Tibial nerve (tissue), 4 donors: ENCODE measurements at regions not wholly inside any gene's neighbourhood (a gene's known extent, or its start where the extent isn't known, plus 50 kb on each side); places are given as distances from the start of the nearest gene placed in this dataset.

Source experiments
- DNase-seq, 2 donors: peaks; one replicate each; pipeline ENCODE4 v3.0.0-alpha.2; 2019; ENCODE audit warnings: low spot score in 2 of 2
- H3K27ac ChIP-seq, 4 donors: fragments of 200-600 bp; sonication (generic) in 3 of 4; one replicate each; pipeline ENCODE4 v1.5.1; 2017 to 2019; ENCODE audit warnings: mild to moderate bottlenecking in 1 of 4
- H3K27me3 ChIP-seq, 2 donors: fragments of 200-600 bp; sonication (generic) in 1 of 2; one replicate each; pipeline versions ENCODE4 v1.5.1 to v1.6.0; 2017 to 2019
- H3K36me3 ChIP-seq, 3 donors: fragments of 200-600 bp; sonication (generic); one replicate each; pipeline ENCODE4 v1.5.1; 2018 to 2019
- H3K4me1 ChIP-seq, 4 donors: fragments of 200-600 bp; sonication (generic) in 3 of 4; one replicate each; pipeline ENCODE4 v1.5.1; 2017 to 2019
- H3K4me3 ChIP-seq, 4 donors: fragments of 200-600 bp; sonication (generic) in 3 of 4; one replicate each; pipeline ENCODE4 v1.5.1; 2017 to 2019; ENCODE audit warnings: mild to moderate bottlenecking in 1 of 4, moderate library complexity in 1 of 4
- H3K9me3 ChIP-seq, 4 donors: fragments of 200-600 bp; sonication (generic) in 3 of 4; one replicate each; pipeline ENCODE4 v1.5.1; 2017 to 2019
- EP300 ChIP-seq, 2 donors: sonication (generic); formaldehyde crosslinking; IDR thresholded peaks; one replicate each; pipeline ENCODE4 v1.6.1; 2017; ENCODE audit warnings: antibody characterized with exemption in 2 of 2, mild to moderate bottlenecking in 1 of 2
- POLR2A ChIP-seq, 2 donors: fragments of 450-650 bp; IDR thresholded peaks; one replicate each; pipeline ENCODE4 v1.6.1; 2017; ENCODE audit warnings: antibody characterized with exemption in 2 of 2, mild to moderate bottlenecking in 2 of 2, moderate library complexity in 2 of 2
- WGBS, 2 donors: methylation state at CpG; one replicate each; pipeline ENCODE4 v1.1.5; 2018; 5-methylcytosine and 5-hydroxymethylcytosine counted together
- TF ChIP-seq, protein P1 (sequence below), 5 experiments: fragments of 200-600 bp in 3 of 5; fragments of 450-650 bp in 2 of 5; sonication (generic) in 3 of 5; IDR thresholded peaks; one replicate each; pipeline ENCODE4 v1.5.1; 2016 to 2019; ENCODE audit warnings: antibody characterized with exemption in 5 of 5, mild to moderate bottlenecking in 3 of 5, moderate library complexity in 2 of 5

DNA sequence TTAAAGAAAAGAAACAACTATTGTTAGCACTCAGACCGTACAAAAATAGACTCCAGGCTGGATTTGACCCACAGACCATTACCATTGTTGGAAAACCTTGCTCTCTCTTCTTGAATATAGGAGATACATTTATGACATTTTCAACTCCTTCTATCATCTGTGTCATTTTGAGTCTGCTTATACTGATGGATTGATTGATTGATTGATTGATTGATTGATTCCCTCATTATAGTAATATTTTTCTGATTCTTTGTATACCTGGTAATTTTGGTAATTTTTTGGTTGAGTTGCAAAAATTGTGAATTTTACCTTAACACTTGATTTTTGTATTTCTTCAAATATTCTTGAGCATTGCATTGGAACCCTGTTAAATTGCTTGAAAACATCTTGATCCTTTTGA is 114.2 kb upstream of the KLHL29 start:
- Histone ChIP-seq H3K36me3 (no peaks in the 10 kb centered on the region), H3K27ac (no peak overlapping the region), H3K9me3 (no peaks in the 10 kb centered on the region), H3K4me1 (no peaks in the 10 kb centered on the region), H3K27me3 (no peaks in the 10 kb centered on the region), H3K4me3 (no peak overlapping the region)
- DNase-seq, result no peak
- WGBS, 2 donors, result 78 to 84% methylated on average over 1 of the region's 1 CpG
- TF ChIP-seq POLR2A (IDR thresholded peaks at IDR 0.05) (no peak), EP300 (IDR thresholded peaks at IDR 0.05) (no peak)
- TF ChIP-seq, protein P1, sequence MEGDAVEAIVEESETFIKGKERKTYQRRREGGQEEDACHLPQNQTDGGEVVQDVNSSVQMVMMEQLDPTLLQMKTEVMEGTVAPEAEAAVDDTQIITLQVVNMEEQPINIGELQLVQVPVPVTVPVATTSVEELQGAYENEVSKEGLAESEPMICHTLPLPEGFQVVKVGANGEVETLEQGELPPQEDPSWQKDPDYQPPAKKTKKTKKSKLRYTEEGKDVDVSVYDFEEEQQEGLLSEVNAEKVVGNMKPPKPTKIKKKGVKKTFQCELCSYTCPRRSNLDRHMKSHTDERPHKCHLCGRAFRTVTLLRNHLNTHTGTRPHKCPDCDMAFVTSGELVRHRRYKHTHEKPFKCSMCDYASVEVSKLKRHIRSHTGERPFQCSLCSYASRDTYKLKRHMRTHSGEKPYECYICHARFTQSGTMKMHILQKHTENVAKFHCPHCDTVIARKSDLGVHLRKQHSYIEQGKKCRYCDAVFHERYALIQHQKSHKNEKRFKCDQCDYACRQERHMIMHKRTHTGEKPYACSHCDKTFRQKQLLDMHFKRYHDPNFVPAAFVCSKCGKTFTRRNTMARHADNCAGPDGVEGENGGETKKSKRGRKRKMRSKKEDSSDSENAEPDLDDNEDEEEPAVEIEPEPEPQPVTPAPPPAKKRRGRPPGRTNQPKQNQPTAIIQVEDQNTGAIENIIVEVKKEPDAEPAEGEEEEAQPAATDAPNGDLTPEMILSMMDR (IDR thresholded peaks at IDR 0.05), result no peak

DNA sequence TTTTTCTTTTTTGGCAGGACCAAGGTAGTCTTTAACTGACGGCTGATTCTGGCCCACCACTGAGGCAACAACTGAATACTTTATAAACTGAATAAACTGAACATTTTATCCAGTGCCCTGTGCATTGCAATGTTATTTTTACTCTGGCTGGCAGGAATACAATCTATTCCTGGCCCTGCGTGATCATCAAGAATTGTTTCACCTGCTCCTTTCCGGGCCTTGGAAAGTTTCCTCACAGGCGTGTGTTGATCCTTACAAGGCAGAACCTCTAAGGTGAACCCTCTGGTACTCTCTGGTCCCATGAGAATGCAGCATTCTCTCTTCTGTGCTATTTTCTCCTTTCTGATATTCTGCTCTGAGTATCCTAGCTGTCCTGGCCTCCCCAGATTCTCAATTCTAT is 113.7 kb upstream of the KLHL29 start:
- H3K4me1 ChIP-seq, result no peaks in the 10 kb centered on the region
- DNase-seq, result no peak
- no peaks in the 10 kb centered on the region for H3K27me3 ChIP-seq
- WGBS, 2 donors, result 68 to 71% methylated on average over 4 of the region's 4 CpGs
- no peaks in the 10 kb centered on the region for H3K9me3 ChIP-seq
- H3K4me3 ChIP-seq, result no peak overlapping the region
- H3K27ac ChIP-seq, result no peak overlapping the region
- no peaks in the 10 kb centered on the region for H3K36me3 ChIP-seq
- no peak for TF ChIP-seq EP300 (IDR thresholded peaks at IDR 0.05)
- TF ChIP-seq, protein P1 (IDR thresholded peaks at IDR 0.05), result no peak
- TF ChIP-seq POLR2A (IDR thresholded peaks at IDR 0.05), result no peak

DNA sequence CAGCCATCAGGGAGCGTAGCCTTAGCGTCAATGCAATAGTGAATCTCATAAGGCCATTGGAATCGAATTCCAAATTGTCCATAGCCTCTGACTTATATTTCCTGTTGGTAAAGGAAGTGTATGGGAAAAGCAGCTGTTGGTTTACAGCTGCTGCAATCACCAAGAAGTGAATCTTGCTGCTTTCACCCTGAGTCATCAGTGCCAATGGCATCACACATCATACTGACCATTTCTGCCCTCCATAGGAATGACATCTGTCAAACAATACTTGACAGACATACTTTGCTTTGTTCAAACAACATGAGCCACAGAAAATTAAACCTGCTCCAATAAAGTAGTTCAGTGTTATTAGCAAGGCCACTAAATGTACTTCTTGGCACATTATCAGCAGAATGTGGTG is 111.2 kb upstream of the KLHL29 start:
- no peaks in the 10 kb centered on the region for H3K9me3 ChIP-seq
- no peak for TF ChIP-seq POLR2A (IDR thresholded peaks at IDR 0.05)
- TF ChIP-seq EP300 (IDR thresholded peaks at IDR 0.05), result no peak
- TF ChIP-seq, protein P1 (IDR thresholded peaks at IDR 0.05), result no peak
- no peak overlapping the region for H3K27ac ChIP-seq
- H3K27me3 ChIP-seq, result no peaks in the 10 kb centered on the region
- no peak for DNase-seq
- WGBS, 2 donors, result 88 to 98% methylated on average over 3 of the region's 3 CpGs
- H3K4me1 ChIP-seq, result no peaks in the 10 kb centered on the region
- H3K4me3 ChIP-seq, result no peak overlapping the region
- H3K36me3 ChIP-seq, result no peaks in the 10 kb centered on the region

DNA sequence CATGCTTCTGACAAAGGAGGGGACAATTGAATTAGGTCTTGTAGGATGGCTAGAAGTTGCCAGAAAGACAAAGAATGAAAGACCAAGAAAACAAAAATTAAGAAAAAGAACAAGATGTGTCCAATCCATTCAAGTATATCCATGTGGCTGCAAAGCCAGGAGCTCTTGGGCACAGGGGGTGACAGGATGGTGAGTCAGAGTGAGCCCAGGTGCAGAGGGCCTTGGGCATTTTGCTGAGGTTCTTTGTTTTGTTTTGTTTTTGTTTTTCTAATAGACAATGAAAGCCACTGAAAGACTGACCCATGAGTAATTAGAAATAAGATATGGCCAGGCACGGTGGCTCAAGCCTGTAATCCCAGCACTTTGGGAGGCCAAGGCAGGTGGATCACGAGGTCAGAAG is 104.6 kb upstream of the KLHL29 start:
- Histone ChIP-seq H3K4me3 (no peak overlapping the region), H3K9me3 (no peaks in the 10 kb centered on the region), H3K4me1 (peaks cover 0 to 4% (median under 1%) of the 10 kb centered on the region in 4 donors), H3K36me3 (no peaks in the 10 kb centered on the region), H3K27me3 (no peaks in the 10 kb centered on the region), H3K27ac (no peak overlapping the region)
- no peak for DNase-seq
- TF ChIP-seq POLR2A (IDR thresholded peaks at IDR 0.05), result no peak
- WGBS, 2 donors, result 85 to 93% methylated on average over 2 of the region's 2 CpGs

DNA sequence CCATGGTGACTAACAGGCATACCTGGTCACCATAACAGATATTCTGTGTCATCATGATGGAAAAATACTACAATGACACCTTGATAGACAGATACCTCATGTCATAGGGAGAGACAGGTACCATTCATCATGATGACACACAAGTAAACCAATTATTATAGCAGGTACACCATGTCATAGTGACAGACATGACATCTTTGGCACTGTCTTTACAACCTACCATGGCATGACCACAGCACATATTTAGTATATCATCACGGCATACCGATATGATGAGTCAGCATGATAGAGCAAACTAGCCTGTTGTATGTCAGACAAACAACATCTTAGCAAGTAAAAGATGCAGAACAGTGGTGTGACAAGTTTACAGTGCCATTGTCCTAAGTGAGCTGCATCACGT is 101.3 kb upstream of the KLHL29 start:
- TF ChIP-seq POLR2A (IDR thresholded peaks at IDR 0.05), result no peak
- TF ChIP-seq, protein P1 (IDR thresholded peaks at IDR 0.05), result no peak
- no peak for TF ChIP-seq EP300 (IDR thresholded peaks at IDR 0.05)
- Histone ChIP-seq H3K27ac (no peak overlapping the region), H3K9me3 (no peaks in the 10 kb centered on the region), H3K27me3 (no peaks in the 10 kb centered on the region), H3K4me1 (peaks cover 0 to 37% (median 17%) of the 10 kb centered on the region in 4 donors), H3K4me3 (no peak overlapping the region), H3K36me3 (no peaks in the 10 kb centered on the region)
- no peak for DNase-seq
- 65% methylated on average over 3 of the region's 3 CpGs for WGBS, 2 donors
